ENCODE measurements at regions not wholly inside any gene's neighbourhood (a gene's known extent, or its start where the extent isn't known, plus 50 kb on each side); places are given as distances from the start of the nearest gene placed in this dataset.
"Not testable (repeated sequence)": the region's sequence is repeated elsewhere in the genome, so short reads cannot be mapped to it uniquely, and the experiment has no call there.

DNA sequence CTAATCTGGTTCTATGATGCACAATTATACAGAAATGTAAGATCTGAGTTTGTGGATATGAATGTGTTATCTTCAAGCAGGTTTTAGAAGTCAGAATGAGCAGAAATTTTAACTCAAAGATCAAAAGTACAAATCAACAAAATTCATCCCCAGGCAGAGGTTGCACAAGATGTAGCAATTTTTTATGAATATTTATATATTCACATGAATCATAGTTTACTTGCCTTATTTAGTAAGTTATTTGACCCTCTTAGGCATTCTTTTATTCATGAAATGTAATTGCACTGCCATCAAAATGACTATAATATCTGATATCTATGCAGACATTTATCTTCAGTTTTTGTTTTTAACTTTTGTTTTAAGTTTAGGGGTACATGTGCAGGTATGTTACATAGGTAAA, 103.1 kb upstream of the DAZL start:
- no peak for DNase-seq (ENCODE audit: low spot score)

GRCh38 chr3:16711691-16712090, 106.5 kb upstream of the DAZL start:
- not testable (repeated sequence) for DNase-seq (ENCODE audit: low spot score)

- no peak for DNase-seq (ENCODE audit: low spot score)
Observed at GRCh38 chr3:16715281-16715680, 110.1 kb upstream of the DAZL start.

- no peak for DNase-seq (ENCODE audit: low spot score)
Observed at GRCh38 chr3:16719426-16719825, 114.2 kb upstream of the DAZL start.

- no peak for DNase-seq (ENCODE audit: low spot score)
Observed at GRCh38 chr3:16720367-16720940, 115.2 kb upstream of the DAZL start.

DNA sequence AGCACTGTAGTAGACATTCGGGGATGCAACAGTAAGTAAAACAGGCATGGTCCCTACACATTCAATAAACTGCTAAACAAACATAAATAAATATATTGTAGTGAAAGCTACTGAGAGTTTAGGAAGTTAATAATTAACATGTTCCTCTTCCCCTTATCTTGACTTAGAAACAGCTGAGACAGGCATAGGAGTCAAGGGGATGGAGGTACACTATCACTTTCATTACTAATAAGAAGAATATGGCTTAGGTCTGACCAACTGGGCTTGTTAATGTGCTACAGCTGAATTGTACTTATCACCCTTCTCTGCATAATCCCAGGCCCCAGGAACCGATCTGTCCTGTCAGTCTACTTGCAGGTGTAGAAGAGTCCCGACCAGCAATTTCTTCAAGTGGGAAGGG, 116.3 kb upstream of the DAZL start:
- DNase-seq (ENCODE audit: low spot score): no peak

DNA sequence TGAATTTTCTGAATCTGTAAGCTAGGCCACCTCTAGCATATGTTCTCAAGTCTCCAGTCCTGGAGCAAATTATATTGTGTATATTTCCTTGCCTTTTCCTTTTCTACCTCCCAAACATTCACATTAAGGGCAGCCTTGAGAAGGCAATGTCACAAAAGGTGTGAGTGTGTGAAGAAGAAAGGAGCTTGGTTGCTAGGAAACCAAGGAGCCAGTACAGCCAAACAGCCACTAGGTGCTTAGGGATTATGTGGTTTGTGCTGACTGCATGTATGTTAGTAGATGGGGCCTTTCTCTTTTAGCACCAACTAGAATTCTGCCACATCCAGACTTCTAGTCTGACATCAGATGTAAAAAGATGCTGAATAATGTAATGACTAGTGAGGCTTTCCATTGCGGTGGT, 118.8 kb upstream of the DAZL start:
- DNase-seq (ENCODE audit: low spot score): no peak

DNA sequence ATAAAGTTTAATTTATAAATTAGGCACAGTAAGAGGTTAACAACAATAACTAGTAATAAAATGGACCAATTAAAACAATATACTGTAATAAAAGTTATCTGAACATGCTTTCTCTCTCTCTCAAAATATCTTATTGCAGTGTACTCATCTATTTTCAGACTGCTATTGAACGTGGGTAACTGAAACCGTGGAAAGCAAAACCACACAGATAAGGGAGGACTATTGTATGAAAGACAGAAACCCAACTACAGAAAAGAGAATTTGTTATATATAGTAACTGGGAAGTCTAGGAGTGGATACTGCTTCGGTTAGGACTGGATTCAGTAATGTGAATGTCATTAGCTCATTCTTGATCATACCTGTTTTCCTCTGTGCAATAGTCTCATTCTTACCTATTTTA, 119.3 kb upstream of the DAZL start:
- DNase-seq (ENCODE audit: low spot score): no peak

- no peak for DNase-seq (ENCODE audit: low spot score)
Observed at GRCh38 chr3:16725972-16726371, 120.7 kb upstream of the DAZL start.

DNA sequence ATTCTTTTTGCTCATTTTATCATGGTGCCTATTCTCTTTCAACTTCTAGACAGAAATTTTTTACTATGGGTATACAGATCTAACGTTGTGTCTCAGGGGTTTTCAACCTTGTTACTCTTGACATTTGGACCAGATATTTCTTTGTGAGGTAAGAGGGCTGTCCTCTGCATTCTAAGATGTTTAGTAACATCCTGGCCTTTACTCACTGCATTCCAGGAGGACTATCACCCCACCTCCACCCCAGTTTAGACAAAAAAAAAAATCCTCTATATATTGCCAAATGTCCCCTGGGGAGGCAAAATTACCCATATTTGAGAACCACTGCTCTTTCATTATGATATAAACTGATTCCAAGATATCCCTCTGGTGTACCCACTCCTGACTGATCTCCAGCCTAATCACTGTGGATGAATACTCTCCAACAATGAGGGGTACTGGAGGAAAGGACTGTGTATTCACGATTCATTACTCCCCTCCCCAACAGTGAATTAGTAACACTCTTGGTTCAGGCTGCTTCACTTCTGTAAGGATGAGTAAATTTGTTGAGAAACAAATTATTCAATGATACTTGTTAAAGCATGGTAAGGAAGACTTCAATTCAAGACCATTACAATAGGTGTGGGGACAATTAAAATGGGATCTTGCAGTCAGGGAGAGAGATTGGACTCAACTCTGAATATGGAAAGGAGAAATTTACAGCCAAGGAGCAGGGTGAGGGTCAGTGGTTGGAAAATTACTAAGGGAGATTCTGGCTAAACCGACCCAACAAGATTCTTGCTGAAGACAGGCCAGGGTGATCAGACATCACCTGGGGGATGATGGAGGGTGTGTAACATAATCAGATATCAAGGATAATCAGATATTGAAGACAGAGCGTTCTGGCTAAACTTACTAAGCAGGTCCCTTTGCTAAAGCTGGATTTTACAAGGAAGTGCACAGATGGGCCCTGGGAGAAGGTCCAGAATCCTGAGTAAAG, 123.8 kb upstream of the DAZL start:
- no peak for DNase-seq (ENCODE audit: low spot score)

DNA sequence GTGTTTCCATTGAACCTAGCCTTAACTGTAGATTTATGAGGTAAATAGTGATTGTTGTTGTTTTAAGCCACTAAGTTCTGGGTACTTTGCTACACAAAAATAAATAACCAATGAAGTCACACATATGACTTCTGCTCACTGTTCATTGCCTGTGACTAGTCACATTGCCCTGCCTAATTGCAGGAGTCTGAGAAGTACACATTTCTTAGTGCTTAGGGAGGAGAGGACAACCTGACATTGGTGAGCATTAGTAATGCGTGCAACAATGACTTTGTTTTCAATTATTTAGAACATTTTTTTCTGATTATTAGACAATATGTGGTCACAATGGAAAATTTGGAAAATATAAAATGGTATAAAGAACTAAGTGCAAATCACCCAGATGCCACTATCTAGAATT, 133.2 kb upstream of the DAZL start:
- no peak for DNase-seq (ENCODE audit: low spot score)

DNA sequence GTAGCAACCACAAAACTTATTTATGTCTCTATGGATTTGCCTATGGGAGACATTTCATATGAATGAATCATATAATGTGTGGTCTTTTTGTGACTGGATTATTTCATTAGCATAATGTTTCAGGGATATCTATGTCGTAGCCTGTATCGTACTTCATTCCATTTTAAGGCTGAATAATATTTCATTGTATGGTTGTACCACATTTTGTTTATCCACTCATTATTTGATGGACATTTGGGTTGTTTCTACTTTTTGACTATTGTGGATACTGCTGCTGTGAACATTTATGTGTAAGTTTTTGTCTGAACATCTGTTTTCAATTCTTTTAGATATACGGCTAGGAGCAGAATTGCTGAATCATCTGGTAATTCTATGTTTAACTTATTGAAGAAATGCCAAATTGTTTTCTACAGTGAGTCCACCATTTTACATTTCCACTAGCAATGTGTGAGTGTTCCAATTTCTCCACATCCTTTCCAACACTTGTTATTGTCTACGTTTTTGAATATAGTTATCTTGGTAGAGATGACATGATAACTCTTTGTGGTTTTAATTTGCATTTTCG, 134.4 kb upstream of the DAZL start:
- no peak for DNase-seq (ENCODE audit: low spot score)

DNA sequence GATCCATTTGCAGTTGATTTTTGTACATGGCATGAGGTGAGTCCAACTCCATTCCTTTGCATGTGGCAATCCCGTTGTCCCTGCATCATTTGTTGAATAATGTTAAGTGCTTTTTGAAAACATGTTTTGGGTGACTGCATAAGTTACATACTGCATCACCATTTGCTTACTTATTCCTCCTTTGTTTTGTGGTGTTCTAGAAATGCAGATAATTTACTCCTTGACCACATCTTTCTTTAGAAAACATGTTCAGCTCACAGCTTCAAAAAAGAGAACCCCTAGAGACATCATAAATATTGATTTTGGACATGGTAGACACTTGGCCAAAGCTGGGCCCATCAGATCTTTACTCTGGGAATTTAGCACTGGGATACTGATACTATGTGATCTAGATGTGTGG, 135.3 kb upstream of the DAZL start:
- DNase-seq (ENCODE audit: low spot score): no peak

DNA sequence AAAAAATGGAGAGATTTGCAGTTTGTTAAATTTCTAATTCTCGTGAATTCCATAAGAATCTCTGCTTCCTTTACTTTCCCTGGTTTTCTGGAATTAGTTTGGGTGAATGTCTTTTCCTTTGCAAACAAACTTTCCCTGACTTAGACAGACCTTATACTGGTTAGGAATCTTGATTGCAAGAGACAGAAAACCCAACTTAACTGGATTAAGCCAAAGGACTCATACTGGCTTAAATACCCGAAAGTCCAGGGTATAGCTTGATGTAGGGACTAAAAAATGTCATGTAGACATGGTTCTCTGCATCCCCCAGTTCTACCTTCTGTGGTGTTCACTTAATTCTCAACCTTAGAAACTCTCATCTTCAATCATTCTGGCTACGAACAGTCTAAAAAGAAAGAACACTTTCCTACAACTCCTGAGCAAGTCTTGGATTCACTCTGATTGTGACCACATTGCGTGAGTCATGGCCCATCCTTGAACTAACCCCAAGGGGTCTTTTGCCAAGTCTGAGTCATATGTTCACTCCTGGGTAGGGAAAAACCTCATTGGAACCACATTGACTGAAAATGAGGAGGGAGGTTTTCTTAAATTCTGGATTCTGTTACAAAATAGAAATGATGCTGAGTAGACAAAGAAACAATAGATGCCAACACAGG, 136.0 kb upstream of the DAZL start:
- no peak for DNase-seq (ENCODE audit: low spot score)

- DNase-seq (ENCODE audit: low spot score): no peak
Observed at GRCh38 chr3:16741890-16742289, 136.7 kb upstream of the DAZL start.

DNA sequence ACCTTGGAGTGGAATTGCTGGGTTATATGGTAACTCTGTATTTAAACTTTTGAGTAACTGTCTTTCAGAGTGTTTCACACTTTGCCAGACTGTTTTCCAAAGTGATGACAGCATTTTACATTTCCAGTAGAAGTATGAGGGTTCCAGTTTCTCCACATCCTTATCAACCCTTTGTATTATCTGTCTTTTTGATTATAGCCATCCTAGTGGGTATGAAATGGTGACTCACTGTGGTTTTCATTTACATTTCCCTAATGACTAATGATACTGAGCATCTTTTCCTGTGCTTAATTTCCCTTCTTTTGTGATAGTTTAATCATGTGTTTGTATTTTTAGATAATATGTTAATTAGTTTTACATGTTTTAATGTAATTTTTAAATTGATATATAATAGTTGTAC, 138.1 kb upstream of the DAZL start:
- no peak for DNase-seq (ENCODE audit: low spot score)

DNA sequence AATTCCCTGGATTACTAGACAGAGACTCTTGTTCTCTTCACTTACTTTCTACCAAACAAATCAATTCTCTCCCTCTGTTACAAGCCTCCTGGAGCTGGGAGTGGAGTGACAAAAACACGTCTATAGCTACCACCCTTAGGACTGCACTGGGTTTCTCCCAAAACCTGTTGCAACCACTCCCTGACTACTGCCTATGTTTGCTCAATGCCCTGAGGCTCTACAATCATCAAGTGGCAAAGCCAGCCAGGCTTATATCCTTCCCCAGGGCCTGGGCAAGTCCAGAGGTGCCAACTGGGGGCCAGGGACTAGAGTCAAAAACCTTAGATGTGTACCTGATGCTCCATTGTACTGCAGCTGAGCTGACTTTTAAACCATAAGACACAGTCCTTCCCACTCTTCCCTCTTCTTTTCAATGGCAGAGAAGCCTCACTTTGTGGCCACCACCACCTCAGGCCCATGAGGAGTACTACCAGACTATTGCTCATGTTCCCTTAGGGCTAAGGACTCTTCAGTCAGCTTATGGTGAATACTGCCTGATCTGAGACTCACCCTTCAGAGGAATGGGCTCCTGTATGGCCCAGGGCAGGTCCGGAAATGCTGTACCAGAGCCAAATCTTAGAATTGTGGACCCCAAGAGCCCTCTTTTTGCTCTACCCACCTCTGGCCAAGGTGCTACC, 125.4 kb upstream of the PLCL2 start:
- no peak for DNase-seq (ENCODE audit: low spot score)

DNA sequence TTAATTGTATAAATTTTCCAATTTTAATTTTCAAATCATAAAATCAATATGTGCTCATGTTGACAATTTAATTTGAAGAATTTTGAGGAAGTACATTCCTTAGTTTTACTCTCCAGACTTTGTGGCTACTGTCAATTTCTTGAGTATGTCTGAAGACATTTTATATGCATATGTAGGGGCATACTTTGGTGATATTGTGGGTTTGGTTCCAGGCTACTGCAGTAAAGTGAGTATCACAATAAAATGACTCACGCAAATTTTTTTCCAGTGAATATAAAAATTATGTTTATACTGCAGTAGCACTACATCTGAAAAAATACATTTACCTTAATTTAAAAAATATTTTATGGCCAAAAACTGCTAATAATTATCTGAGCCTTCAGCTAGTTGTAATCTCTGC, 123.2 kb upstream of the PLCL2 start:
- no peak for DNase-seq (ENCODE audit: low spot score)

DNA sequence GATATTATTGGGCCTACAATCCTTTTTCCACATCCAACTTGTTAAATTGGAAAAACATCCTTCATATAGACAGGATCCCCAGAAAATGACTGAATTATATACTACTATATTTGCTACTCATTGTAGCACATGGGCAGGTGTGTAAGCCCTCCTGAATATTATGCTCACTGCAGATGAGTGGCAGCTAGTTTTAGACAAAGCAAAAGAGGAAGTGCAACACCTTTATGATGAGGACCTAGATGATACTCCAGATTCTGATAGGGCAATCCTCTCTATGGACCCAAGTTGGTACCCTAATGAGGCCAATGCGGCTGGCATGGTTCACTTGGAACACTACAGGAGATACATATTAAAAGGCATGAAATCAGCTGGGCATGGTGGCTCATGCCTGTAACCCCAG, 119.1 kb upstream of the PLCL2 start:
- DNase-seq (ENCODE audit: low spot score): no peak

- no peak for DNase-seq (ENCODE audit: low spot score)
Observed at GRCh38 chr3:16767006-16767405, 117.7 kb upstream of the PLCL2 start.

DNA sequence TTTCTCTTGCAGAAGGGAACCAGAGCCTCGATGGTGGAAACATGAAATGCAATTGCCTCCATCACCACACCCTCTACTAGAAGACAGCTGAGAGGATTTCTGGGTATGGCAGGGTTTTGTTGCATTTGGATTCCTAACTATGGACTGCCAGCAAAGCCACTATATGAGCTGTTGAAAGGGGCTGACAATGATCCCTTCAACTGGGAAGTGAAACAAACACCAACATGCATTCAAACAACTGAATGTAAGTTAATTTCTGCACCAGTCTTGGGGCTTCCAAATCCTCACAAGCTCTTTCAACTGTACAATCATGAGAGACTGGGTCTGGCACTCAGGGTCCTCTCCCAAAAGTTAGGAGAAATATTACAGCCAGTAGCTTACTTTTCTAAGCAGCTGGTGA, 116.7 kb upstream of the PLCL2 start:
- no peak for DNase-seq (ENCODE audit: low spot score)

- no peak for DNase-seq (ENCODE audit: low spot score)
Observed at GRCh38 chr3:16768956-16769355, 115.8 kb upstream of the PLCL2 start.

Data from hematopoietic multipotent progenitor cell treated with erythropoietin and hydrocortisone succinate and interleukin-3 and kit ligand, for 15 days (in vitro differentiated cells).